ENCODE measurements at regions not wholly inside any gene's neighbourhood (a gene's known extent, or its start where the extent isn't known, plus 50 kb on each side); places are given as distances from the start of the nearest gene placed in this dataset.

DNA sequence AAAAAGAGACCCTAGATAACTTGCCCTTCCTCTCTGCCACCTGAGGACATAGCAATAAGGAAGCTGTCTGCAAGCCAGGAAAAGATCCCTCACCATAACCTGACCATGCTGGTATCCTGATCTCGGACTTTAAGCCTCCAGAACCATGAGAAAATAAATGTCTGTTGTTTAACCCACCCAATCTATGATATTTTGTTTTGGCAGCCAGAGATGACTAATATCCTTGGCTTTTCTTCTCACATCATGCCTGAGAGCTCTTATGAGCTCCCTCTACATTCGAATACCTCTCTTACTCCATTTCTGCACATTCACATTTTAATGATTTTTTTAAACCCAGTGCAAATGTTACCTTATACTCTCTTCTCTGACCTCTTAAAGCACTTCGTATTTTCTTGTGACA, 214.0 kb upstream of the CHRM2 start:
- DNase-seq (ENCODE audit: low read depth), result no peak
- H3K4me3 ChIP-seq (ENCODE audit: control insufficient read depth, low read depth, low read length), result no peak overlapping the region
- TF ChIP-seq, protein P1, sequence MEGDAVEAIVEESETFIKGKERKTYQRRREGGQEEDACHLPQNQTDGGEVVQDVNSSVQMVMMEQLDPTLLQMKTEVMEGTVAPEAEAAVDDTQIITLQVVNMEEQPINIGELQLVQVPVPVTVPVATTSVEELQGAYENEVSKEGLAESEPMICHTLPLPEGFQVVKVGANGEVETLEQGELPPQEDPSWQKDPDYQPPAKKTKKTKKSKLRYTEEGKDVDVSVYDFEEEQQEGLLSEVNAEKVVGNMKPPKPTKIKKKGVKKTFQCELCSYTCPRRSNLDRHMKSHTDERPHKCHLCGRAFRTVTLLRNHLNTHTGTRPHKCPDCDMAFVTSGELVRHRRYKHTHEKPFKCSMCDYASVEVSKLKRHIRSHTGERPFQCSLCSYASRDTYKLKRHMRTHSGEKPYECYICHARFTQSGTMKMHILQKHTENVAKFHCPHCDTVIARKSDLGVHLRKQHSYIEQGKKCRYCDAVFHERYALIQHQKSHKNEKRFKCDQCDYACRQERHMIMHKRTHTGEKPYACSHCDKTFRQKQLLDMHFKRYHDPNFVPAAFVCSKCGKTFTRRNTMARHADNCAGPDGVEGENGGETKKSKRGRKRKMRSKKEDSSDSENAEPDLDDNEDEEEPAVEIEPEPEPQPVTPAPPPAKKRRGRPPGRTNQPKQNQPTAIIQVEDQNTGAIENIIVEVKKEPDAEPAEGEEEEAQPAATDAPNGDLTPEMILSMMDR (conservative IDR thresholded peaks at IDR 0.05; ENCODE audit: control insufficient read depth, insufficient read depth, low read depth, low read length), result no peak

DNA sequence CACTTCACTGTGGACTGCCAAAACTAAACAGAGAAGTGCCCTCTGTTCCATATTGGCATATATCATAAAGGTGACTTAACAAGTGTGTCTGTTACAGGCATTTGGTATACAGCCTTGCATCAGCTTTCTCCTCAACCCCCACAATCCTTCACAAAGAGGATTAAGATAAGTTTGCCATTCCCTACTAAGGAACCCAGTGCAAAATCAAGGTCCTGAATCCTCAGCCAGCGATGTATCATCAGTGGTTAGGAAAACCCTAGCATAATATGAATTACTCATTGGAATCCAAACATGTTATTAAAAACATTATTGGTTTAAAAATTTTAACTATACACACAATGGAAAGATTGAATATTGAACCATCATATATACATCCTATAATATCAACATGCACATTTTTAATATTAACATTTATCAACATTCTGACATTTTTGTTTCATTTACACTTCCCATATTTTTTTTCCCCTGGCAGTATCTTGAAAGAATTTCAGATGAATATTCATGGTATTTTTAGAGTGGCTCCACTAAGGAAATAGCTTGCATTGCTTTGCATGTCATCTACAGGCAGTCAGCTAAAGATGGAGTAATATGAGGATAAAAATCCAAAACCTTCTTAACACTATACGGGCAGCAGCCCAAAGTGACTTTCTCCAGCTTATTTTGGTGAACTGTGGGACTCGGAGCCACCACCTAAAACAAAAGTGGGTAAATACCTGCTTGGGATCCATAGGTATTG, 215.6 kb upstream of the CHRM2 start:
- TF ChIP-seq, protein P1 (conservative IDR thresholded peaks at IDR 0.05; ENCODE audit: control insufficient read depth, insufficient read depth, low read depth, low read length), result no peak

DNA sequence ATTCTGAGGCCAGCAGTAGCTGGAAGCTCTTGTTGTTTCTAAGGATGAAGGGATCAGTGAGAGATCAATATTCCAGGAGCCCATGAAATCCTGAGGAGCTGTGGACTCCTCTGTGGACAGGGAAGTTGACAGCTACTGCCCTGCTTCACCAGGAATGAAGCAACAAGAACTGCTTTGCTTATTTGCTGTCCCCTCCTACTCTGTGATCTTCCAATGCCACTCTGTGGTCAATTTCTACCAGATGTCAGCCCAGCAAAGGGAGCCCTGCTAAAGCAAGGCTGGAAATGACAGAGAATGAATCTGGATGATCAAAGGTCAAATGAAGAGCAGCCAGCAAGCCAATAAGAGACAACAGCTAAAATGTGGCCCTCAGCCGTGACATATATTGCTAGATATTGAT, 227.5 kb upstream of the CHRM2 start:
- H3K4me3 ChIP-seq (ENCODE audit: control insufficient read depth, low read depth, low read length), result no peak overlapping the region
- TF ChIP-seq, protein P1 (conservative IDR thresholded peaks at IDR 0.05; ENCODE audit: control insufficient read depth, insufficient read depth, low read depth, low read length), result no peak
- no peak for DNase-seq (ENCODE audit: low read depth)

More for the DNA sequence above, 215.6 kb upstream of the CHRM2 start:
- no peak for DNase-seq (ENCODE audit: low read depth)
- H3K4me3 ChIP-seq (ENCODE audit: control insufficient read depth, low read depth, low read length), result no peak overlapping the region

DNA sequence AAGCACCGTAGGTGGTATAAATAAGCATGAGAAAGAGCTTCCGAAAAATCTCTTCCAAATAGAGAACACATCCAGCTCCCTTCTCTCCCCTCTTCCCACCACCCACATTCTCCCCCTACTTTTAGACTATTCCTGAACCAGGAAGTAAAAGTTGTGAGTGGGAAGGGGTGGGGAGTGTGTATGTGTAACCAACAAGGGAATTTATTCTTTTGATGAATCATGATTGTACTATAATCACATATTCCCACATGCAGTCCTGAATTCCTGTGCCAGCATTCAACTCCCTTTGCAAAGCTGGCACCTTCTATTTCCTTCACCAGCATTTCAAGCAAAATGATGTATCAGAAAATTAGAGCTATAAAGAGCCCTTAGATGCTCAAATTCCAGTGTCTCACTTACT, 230.6 kb upstream of the CHRM2 start:
- TF ChIP-seq, protein P1 (conservative IDR thresholded peaks at IDR 0.05; ENCODE audit: control insufficient read depth, insufficient read depth, low read depth, low read length), result no peak
- no peak overlapping the region for H3K4me3 ChIP-seq (ENCODE audit: control insufficient read depth, low read depth, low read length)
- DNase-seq (ENCODE audit: low read depth), result no peak

DNA sequence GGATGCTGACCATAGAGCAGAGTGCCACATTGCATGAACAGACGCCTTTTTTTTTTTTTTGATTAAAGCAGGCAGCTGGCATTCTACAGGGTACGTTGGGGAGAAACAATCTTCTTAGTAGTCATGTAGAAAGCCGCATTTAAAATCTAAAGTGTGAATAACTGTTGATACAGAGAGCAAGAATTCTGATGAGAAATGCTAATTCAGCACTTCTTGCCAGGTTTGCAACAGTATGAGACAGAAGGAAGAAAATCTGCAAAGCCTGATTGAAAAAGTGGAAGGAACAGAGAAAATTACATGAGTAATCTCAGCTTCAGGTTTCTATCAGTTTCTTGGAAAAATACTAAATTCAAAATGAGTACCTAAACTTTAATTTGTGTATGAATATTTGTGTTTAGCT, 232.7 kb upstream of the CHRM2 start:
- H3K4me3 ChIP-seq (ENCODE audit: control insufficient read depth, low read depth, low read length), result no peak overlapping the region
- TF ChIP-seq, protein P1 (conservative IDR thresholded peaks at IDR 0.05; ENCODE audit: control insufficient read depth, insufficient read depth, low read depth, low read length), result no peak
- no peak for DNase-seq (ENCODE audit: low read depth)

DNA sequence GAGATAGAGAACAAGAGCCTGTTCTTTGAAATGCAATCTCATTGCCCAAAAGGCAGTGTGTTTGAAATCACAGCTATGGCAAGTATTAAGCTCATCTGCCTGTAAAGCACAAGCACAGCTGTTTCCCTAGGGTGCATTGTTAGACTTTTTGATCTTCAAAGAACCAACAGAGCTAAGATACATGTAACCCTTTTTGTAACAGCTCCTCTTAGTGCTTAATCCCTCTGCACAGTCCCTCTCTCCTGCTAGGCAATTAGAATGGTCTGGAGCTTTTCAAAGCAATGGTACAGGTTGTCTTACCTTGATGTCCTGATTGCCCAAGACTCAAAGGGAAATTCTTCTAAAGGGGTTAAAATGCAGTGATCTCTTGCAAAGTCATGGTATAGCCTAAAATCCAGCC, 249.6 kb upstream of the CHRM2 start:
- DNase-seq (ENCODE audit: low read depth), result no peak
- TF ChIP-seq, protein P1 (conservative IDR thresholded peaks at IDR 0.05; ENCODE audit: control insufficient read depth, insufficient read depth, low read depth, low read length), result no peak
- no peak overlapping the region for H3K4me3 ChIP-seq (ENCODE audit: control insufficient read depth, low read depth, low read length)

All from fibroblast of mammary gland (primary cell).